ENCODE measurements at regions not wholly inside any gene's neighbourhood (a gene's known extent, or its start where the extent isn't known, plus 50 kb on each side); places are given as distances from the start of the nearest gene placed in this dataset.

DNA sequence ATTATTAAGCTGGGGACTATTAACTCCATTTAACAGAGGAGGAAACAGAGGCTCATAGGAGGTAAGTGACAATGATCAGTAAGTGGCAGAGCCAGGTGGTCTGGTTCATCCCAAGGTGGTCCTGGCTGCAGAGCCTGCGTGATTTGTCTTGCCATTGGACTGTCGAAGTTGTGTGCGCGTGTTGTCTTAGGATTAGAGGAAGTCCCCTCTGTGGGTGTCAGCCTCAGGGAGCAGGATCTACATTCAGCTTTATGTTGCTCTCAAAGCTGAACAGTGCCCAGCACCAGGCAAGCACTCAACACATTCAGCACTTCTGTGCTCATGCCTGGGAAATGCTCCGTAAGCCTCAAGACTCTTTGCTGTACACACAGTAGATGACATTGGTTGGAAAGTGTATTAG, 139.5 kb downstream of the HERPUD2 start:
- CTCF ChIA-PET: interaction anchor here (0.6 kb wide), 1 partner anchor 18 kb away, joined by 4 read pairs; no protein-coding TSS in a partner anchor
- Mint-ChIP-seq H3K4me3 (ENCODE audit: unreplicated experiment) (no peak overlapping the region), H3K36me3 (ENCODE audit: insufficient read depth, unreplicated experiment) (no peaks in the 10 kb centered on the region), H3K27ac (ENCODE audit: low read depth, unreplicated experiment) (no peak overlapping the region), H3K4me1 (ENCODE audit: insufficient read depth, unreplicated experiment) (no peaks in the 10 kb centered on the region), H3K9me3 (ENCODE audit: unreplicated experiment) (no peaks in the 10 kb centered on the region), H3K27me3 (ENCODE audit: insufficient read depth, unreplicated experiment) (no peaks in the 10 kb centered on the region)
- no peak for DNase-seq (ENCODE audit: unreplicated experiment)
- POLR2A ChIA-PET: no interaction called here
- intact Hi-C loops (cut with micrococcal nuclease): no loop called here
- TSS peak; percentile 66 for BruUV-seq (replicated peaks)
- no peak for TF ChIP-seq CTCF (IDR thresholded peaks at IDR 0.05; ENCODE audit: unreplicated experiment)

GRCh38 chr7:35553519-35553918, 141.4 kb downstream of the HERPUD2 start:
- no peaks in the 10 kb centered on the region for H3K36me3 Mint-ChIP-seq (ENCODE audit: insufficient read depth, unreplicated experiment)
- no peaks in the 10 kb centered on the region for H3K9me3 Mint-ChIP-seq (ENCODE audit: unreplicated experiment)
- H3K27ac Mint-ChIP-seq (ENCODE audit: low read depth, unreplicated experiment): no peak overlapping the region
- ChIA-PET CTCF (interaction anchor here (0.7 to 1.8 kb wide), 7 partner anchors 14 to 135 kb away, joined by 3 to 7 read pairs (median 3); no protein-coding TSS in a partner anchor), POLR2A (no interaction called here)
- DNase-seq (ENCODE audit: unreplicated experiment): no peak
- H3K27me3 Mint-ChIP-seq (ENCODE audit: insufficient read depth, unreplicated experiment): no peaks in the 10 kb centered on the region
- no TSS peak for BruUV-seq (replicated peaks)
- H3K4me3 Mint-ChIP-seq (ENCODE audit: unreplicated experiment): no peak overlapping the region
- no peaks in the 10 kb centered on the region for H3K4me1 Mint-ChIP-seq (ENCODE audit: insufficient read depth, unreplicated experiment)
- intact Hi-C loops (cut with micrococcal nuclease): no loop called here
- no peak for TF ChIP-seq CTCF (IDR thresholded peaks at IDR 0.05; ENCODE audit: unreplicated experiment)

GRCh38 chr7:35552691-35553090, 142.2 kb downstream of the HERPUD2 start:
- Mint-ChIP-seq H3K27me3 (ENCODE audit: insufficient read depth, unreplicated experiment) (peaks cover 3% of the 10 kb centered on the region), H3K4me1 (ENCODE audit: insufficient read depth, unreplicated experiment) (no peaks in the 10 kb centered on the region), H3K9me3 (ENCODE audit: unreplicated experiment) (no peaks in the 10 kb centered on the region), H3K4me3 (ENCODE audit: unreplicated experiment) (no peak overlapping the region), H3K36me3 (ENCODE audit: insufficient read depth, unreplicated experiment) (no peaks in the 10 kb centered on the region), H3K27ac (ENCODE audit: low read depth, unreplicated experiment) (no peak overlapping the region)
- intact Hi-C loops (cut with micrococcal nuclease): no loop called here
- CTCF ChIA-PET: interaction anchor here (0.9 to 1.8 kb wide), 3 partner anchors 13 to 16 kb away, joined by 3 to 6 read pairs (median 4); no protein-coding TSS in a partner anchor
- POLR2A ChIA-PET: interaction anchor here (0.6 kb wide), 1 partner anchor 105 kb away, joined by 3 read pairs; no protein-coding TSS in a partner anchor
- BruUV-seq (replicated peaks): no TSS peak
- no peak for DNase-seq (ENCODE audit: unreplicated experiment)
- no peak for TF ChIP-seq CTCF (IDR thresholded peaks at IDR 0.05; ENCODE audit: unreplicated experiment)

DNA sequence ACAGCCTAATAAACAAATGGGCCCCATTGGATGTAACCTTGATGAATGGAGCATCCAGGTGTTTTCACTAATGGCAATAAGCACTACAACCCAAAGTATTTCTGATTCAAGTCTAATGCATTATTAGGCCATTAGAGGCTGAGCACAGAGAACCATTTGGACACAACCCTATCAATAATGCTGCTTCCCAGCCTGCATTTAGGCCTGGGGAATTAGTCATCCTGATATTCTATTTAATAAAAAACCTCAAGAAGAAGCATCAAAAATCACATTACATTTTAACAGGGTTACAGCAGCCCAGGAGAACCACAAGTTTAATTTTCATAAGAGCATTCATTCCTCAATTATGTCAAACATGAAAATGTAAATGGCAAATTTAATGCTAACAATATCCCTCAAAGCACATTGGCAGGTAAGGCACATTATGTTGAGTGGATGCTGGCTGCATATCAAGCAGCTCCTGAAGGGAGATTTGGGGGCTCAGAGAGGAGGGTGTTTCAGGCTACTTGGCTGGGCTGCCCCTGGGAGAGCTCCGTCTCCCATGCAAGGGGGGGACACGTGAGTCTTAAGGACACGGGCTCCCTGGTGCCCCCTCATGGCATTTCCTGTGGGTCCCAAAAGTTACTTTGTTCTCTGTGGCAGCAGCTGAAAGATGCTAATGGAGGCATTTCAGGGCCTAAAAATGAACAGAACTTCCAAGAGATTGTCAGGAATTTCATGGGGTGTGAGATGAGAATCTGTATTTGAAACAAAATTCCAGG, 143.4 kb downstream of the HERPUD2 start:
- ChIA-PET POLR2A (no interaction called here), CTCF (interaction anchor here (1.4 kb wide), 1 partner anchor 31 kb away, joined by 4 read pairs; no protein-coding TSS in a partner anchor)
- no peak for DNase-seq (ENCODE audit: unreplicated experiment)
- Mint-ChIP-seq H3K36me3 (ENCODE audit: insufficient read depth, unreplicated experiment) (no peaks in the 10 kb centered on the region), H3K4me3 (ENCODE audit: unreplicated experiment) (no peak overlapping the region), H3K27me3 (ENCODE audit: insufficient read depth, unreplicated experiment) (peaks cover 12% of the 10 kb centered on the region), H3K9me3 (ENCODE audit: unreplicated experiment) (no peaks in the 10 kb centered on the region), H3K4me1 (ENCODE audit: insufficient read depth, unreplicated experiment) (no peaks in the 10 kb centered on the region), H3K27ac (ENCODE audit: low read depth, unreplicated experiment) (no peak overlapping the region)
- intact Hi-C loops (cut with micrococcal nuclease): no loop called here
- TF ChIP-seq CTCF (IDR thresholded peaks at IDR 0.05; ENCODE audit: unreplicated experiment): no peak
- BruUV-seq (replicated peaks): no TSS peak
